ENCODE measurements at regions not wholly inside any gene's neighbourhood (a gene's known extent, or its start where the extent isn't known, plus 50 kb on each side); places are given as distances from the start of the nearest gene placed in this dataset.

- intact Hi-C loops (cut with DNase I), result no loop called here
- Histone ChIP-seq H3K4me3 (no peak overlapping the region), H3K27me3 (peaks cover 0 to 24% (median 5%) of the 10 kb centered on the region in 7 donors), H3K36me3 (no peaks in the 10 kb centered on the region), H3K4me1 (no peaks in the 10 kb centered on the region), H3K27ac (no peak overlapping the region), H3K9me3 (peaks cover 0 to 21% (median 0%) of the 10 kb centered on the region in 11 donors)
- DNase-seq, result no peak
- no peak for TF ChIP-seq CTCF (IDR thresholded peaks at IDR 0.05)
- ATAC-seq, result no peak
- 88% methylated on average over 1 of the region's 1 CpG for WGBS, 2 donors
Measured at GRCh38 chr20:11378252-11378651, 539.4 kb upstream of the BTBD3 start.

- Histone ChIP-seq H3K4me1 (no peaks in the 10 kb centered on the region), H3K27ac (no peak overlapping the region), H3K9me3 (peaks cover 0 to 21% (median 0%) of the 10 kb centered on the region in 11 donors), H3K27me3 (peaks cover 0 to 24% (median 5%) of the 10 kb centered on the region in 7 donors), H3K4me3 (no peak overlapping the region), H3K36me3 (no peaks in the 10 kb centered on the region)
- no peak for TF ChIP-seq CTCF (IDR thresholded peaks at IDR 0.05)
- DNase-seq, result no peak
- no peak for ATAC-seq
- intact Hi-C loops (cut with DNase I), result no loop called here
- 36 to 37% methylated on average over 16 of the region's 16 CpGs for WGBS, 2 donors
Measured at GRCh38 chr20:11379257-11380011, 538.3 kb upstream of the BTBD3 start.

- WGBS, 2 donors, result 65 to 76% methylated on average over 1 of the region's 1 CpG
- Histone ChIP-seq H3K9me3 (peaks cover 0 to 21% (median 0%) of the 10 kb centered on the region in 11 donors), H3K4me1 (no peaks in the 10 kb centered on the region), H3K4me3 (no peak overlapping the region), H3K27ac (no peak overlapping the region), H3K36me3 (no peaks in the 10 kb centered on the region), H3K27me3 (peaks cover 0 to 24% (median 5%) of the 10 kb centered on the region in 7 donors)
- TF ChIP-seq CTCF (IDR thresholded peaks at IDR 0.05), result no peak
- intact Hi-C loops (cut with DNase I), result no loop called here
- DNase-seq (no peak), ATAC-seq (no peak)
Measured at GRCh38 chr20:11380283-11380682, 537.4 kb upstream of the BTBD3 start.

GRCh38 chr20:11387189-11387754 is 530.4 kb upstream of the BTBD3 start:
- Histone ChIP-seq H3K27me3 (no peaks in the 10 kb centered on the region), H3K4me3 (no peak overlapping the region), H3K4me1 (no peaks in the 10 kb centered on the region), H3K9me3 (peaks cover 0 to 4% (median 0%) of the 10 kb centered on the region in 11 donors), H3K36me3 (no peaks in the 10 kb centered on the region), H3K27ac (no peak overlapping the region)
- 81 to 83% methylated on average over 2 of the region's 2 CpGs for WGBS, 2 donors
- ATAC-seq, result no peak
- DNase-seq, result no peak
- no peak for TF ChIP-seq CTCF (IDR thresholded peaks at IDR 0.05)
- intact Hi-C loops (cut with DNase I), result no loop called here
